ENCODE measurements at regions not wholly inside any gene's neighbourhood (a gene's known extent, or its start where the extent isn't known, plus 50 kb on each side); places are given as distances from the start of the nearest gene placed in this dataset.
"Not testable (repeated sequence)": the region's sequence is repeated elsewhere in the genome, so short reads cannot be mapped to it uniquely, and the experiment has no call there.

GRCh38 chr15:32342772-32343199 is 60.3 kb downstream of the GOLGA8K start:
- H3K4me1 ChIP-seq; H3K27ac ChIP-seq; intact Hi-C loops (cut with DNase I); H3K9me3 ChIP-seq; H3K27me3 ChIP-seq; H3K36me3 ChIP-seq: not testable (repeated sequence)
- peak overlapping the region in 1 of 2 donors; percentile 25 for H3K4me3 ChIP-seq
- DNase-seq (ENCODE audit: extremely low spot score in 2 of 2) = peak in 1 of 2 donors; percentile 25

- not testable (repeated sequence) for H3K27me3 ChIP-seq
- peak overlapping the region in 1 of 2 donors; percentile 18 for H3K4me3 ChIP-seq
Measured at GRCh38 chr15:32342268-32342667, 60.8 kb downstream of the GOLGA8K start.

DNA sequence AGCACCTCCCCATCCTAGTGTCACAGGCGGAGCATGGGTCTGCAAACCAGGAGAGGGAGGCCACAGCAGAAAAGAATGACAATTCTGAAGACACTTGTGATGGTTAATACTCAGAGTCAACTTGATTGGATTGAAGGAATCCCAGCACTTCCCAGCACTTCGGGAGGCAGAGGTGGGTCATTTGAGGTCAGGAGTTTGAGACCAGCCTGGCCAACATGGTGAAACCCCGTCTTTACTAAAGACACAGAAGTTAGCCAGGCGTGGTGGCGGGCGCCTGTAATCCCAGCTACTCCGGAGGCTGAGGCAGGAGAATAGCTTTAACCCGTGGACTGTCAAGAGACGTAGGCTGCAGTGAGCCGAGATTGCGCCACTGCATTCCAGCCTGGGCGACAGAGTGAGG is 61.6 kb downstream of the GOLGA8K start:
- H3K27ac ChIP-seq; H3K9me3 ChIP-seq; DNase-seq (ENCODE audit: extremely low spot score in 2 of 2); intact Hi-C loops (cut with DNase I); H3K4me1 ChIP-seq; H3K27me3 ChIP-seq; H3K4me3 ChIP-seq; H3K36me3 ChIP-seq: not testable (repeated sequence)

More at GRCh38 chr15:32342268-32342667, 60.8 kb downstream of the GOLGA8K start:
- H3K4me1 ChIP-seq; H3K9me3 ChIP-seq; DNase-seq (ENCODE audit: extremely low spot score in 2 of 2); H3K27ac ChIP-seq; intact Hi-C loops (cut with DNase I); H3K36me3 ChIP-seq: not testable (repeated sequence)

DNA sequence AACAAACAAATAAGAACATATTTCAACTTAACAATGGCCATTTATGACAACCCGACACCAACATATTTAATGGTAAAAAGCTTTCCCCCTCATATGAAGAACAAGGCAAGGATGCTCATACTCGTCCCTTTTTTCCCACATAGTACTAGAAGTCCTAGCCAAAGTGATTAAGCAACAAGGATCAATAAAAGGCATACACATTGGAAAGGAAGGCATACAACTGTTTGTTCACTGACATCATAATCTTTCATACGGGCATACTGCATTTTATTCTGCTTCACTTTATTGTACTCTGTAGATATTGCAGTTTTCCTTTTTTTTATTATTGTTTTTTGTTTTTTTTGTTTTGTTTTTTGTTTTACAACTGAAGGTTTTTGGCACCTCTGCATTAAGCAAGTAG is 66.3 kb downstream of the GOLGA8K start:
- H3K27me3 ChIP-seq; H3K27ac ChIP-seq; H3K4me1 ChIP-seq; H3K36me3 ChIP-seq; DNase-seq (ENCODE audit: extremely low spot score in 2 of 2); H3K4me3 ChIP-seq; intact Hi-C loops (cut with DNase I); H3K9me3 ChIP-seq: not testable (repeated sequence)

GRCh38 chr15:32323353-32323752 is 79.7 kb downstream of the GOLGA8K start:
- H3K4me1 ChIP-seq; H3K27ac ChIP-seq; H3K4me3 ChIP-seq; H3K27me3 ChIP-seq; intact Hi-C loops (cut with DNase I); H3K9me3 ChIP-seq; H3K36me3 ChIP-seq: not testable (repeated sequence)
- peak; percentile 40 to 43 for DNase-seq (ENCODE audit: extremely low spot score in 2 of 2)

- intact Hi-C loops (cut with DNase I); H3K36me3 ChIP-seq; H3K9me3 ChIP-seq; H3K27ac ChIP-seq; H3K4me1 ChIP-seq; H3K4me3 ChIP-seq; H3K27me3 ChIP-seq; DNase-seq (ENCODE audit: extremely low spot score in 2 of 2): not testable (repeated sequence)
Measured at GRCh38 chr15:32319247-32319646, 83.8 kb downstream of the GOLGA8K start.

DNA sequence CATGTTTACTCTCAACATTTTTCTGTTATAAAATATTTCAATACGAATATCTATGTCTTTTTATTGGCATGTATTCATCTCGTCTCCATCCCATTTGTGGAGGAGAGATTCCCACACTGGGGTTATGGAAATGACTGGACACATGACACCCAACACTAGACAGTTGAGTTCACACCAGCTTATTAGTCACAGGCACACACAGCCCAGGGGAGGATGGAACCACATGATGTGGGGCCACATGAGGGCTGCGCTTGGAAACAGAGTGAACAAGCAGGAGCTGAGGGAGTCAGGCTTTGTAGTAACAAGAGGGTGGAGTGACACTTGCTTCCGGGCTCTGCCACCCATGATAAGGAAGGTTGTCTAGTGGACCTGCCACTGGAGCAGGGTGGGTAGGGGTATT is 86.6 kb downstream of the GOLGA8K start:
- H3K27me3 ChIP-seq; H3K36me3 ChIP-seq; DNase-seq (ENCODE audit: extremely low spot score in 2 of 2); H3K4me1 ChIP-seq; H3K9me3 ChIP-seq; H3K27ac ChIP-seq; intact Hi-C loops (cut with DNase I); H3K4me3 ChIP-seq: not testable (repeated sequence)

- H3K4me1 ChIP-seq; H3K27me3 ChIP-seq; H3K9me3 ChIP-seq; intact Hi-C loops (cut with DNase I); H3K36me3 ChIP-seq; H3K27ac ChIP-seq; DNase-seq (ENCODE audit: extremely low spot score in 2 of 2); H3K4me3 ChIP-seq: not testable (repeated sequence)
Measured at GRCh38 chr15:32315079-32315939, 87.8 kb downstream of the GOLGA8K start.

GRCh38 chr15:32313446-32314209 is 89.5 kb downstream of the GOLGA8K start:
- H3K4me3 ChIP-seq; intact Hi-C loops (cut with DNase I); H3K4me1 ChIP-seq; H3K27me3 ChIP-seq; H3K9me3 ChIP-seq; H3K27ac ChIP-seq; H3K36me3 ChIP-seq: not testable (repeated sequence)
- DNase-seq (ENCODE audit: extremely low spot score in 2 of 2) = peak; percentile 34 to 60

DNA sequence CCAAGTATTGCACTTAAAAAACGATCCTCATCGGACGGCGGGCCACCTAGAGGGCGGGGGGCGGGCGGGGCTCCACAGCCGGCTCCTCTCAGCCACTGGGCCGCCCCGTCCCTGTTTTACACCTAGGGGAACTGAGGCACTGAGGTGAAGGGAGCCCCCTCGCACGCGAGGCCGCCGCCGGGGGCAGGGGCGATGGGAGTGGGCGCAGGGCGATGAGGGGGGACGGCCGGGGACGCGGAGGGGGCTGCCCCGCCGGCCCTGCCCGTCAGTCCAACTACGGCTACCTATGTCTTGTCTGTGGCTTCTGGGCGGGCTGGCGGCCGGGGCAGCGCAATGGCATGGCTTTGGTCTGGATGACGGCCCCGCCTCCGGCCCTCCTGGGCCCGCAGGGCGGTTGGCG is 90.4 kb downstream of the GOLGA8K start:
- DNase-seq (ENCODE audit: extremely low spot score in 2 of 2) = peak in 1 of 2 donors; percentile 25
- H3K9me3 ChIP-seq; H3K4me1 ChIP-seq; H3K4me3 ChIP-seq; intact Hi-C loops (cut with DNase I); H3K27ac ChIP-seq; H3K27me3 ChIP-seq; H3K36me3 ChIP-seq: not testable (repeated sequence)

GRCh38 chr15:32307592-32307991 is 95.5 kb downstream of the GOLGA8K start:
- H3K4me1 ChIP-seq; H3K4me3 ChIP-seq; H3K36me3 ChIP-seq; DNase-seq (ENCODE audit: extremely low spot score in 2 of 2); H3K9me3 ChIP-seq; H3K27ac ChIP-seq; H3K27me3 ChIP-seq; intact Hi-C loops (cut with DNase I): not testable (repeated sequence)

- DNase-seq (ENCODE audit: extremely low spot score in 2 of 2) = peak in 1 of 2 donors; percentile 7
- H3K27ac ChIP-seq; intact Hi-C loops (cut with DNase I); H3K36me3 ChIP-seq; H3K4me3 ChIP-seq; H3K27me3 ChIP-seq; H3K4me1 ChIP-seq; H3K9me3 ChIP-seq: not testable (repeated sequence)
Measured at GRCh38 chr15:32276200-32276830, 126.8 kb downstream of the GOLGA8K start.

DNA sequence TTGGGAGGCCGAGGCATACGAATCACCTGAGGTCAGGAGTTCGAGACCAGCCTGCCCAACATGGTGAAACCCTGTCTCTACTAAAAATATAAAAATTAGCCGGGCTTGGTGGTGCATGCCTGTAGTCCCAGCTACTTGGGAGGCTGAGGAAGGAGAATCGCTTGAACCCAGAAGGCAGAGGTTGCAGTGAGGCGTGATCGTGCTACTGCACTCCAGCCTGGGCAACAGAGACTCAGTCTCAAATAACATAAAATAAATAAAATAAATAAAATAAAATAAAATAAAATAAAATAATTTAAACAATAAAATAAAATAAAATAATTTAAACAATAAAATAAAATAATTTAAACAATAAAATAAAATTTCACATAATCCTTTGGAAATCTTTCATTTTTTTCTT is 149.1 kb downstream of the GOLGA8K start:
- H3K27ac ChIP-seq; H3K27me3 ChIP-seq; intact Hi-C loops (cut with DNase I); H3K4me3 ChIP-seq; H3K9me3 ChIP-seq; DNase-seq (ENCODE audit: extremely low spot score in 2 of 2); H3K36me3 ChIP-seq; H3K4me1 ChIP-seq: not testable (repeated sequence)

Measured in vagina (tissue), 2 donors.